ENCODE measurements at regions not wholly inside any gene's neighbourhood (a gene's known extent, or its start where the extent isn't known, plus 50 kb on each side); places are given as distances from the start of the nearest gene placed in this dataset.

GRCh38 chr10:29685506-29685905 is 50.7 kb upstream of the SVIL start:
- no peak for TF ChIP-seq YY1 (IDR thresholded peaks at IDR 0.05; ENCODE audit: low read depth)
- no peak for TF ChIP-seq TAF1 (IDR thresholded peaks at IDR 0.05; ENCODE audit: borderline replicate concordance, low read depth, low read length)
- TF ChIP-seq ELF1 (IDR thresholded peaks at IDR 0.05), result no peak
- TF ChIP-seq CTCF (IDR thresholded peaks at IDR 0.05), result no peak

Data from SK-N-SH (cell line).